Panc1 (cell line): ENCODE measurements at regions not wholly inside any gene's neighbourhood (a gene's known extent, or its start where the extent isn't known, plus 50 kb on each side); places are given as distances from the start of the nearest gene placed in this dataset.

Experiments
- ATAC-seq: fragments of 200-7000 bp; cut with Tn5 transposase; 2 replicates; pipeline ENCODE4 v1.9.1; 2020; ENCODE audit warnings: mild to moderate bottlenecking, moderate library complexity
- BruUV-seq: library from RNA; stranded (reverse); fragments of 400-500 nt; replicated peaks from 2 replicates; lab custom pipeline; 2021; lab: Mats Ljungman, UMichigan
- CTCF ChIA-PET: fragments of 300-600 bp; sonication (Branson Sonifier 250); formaldehyde crosslinking; loops from one replicate; lab custom pipeline; 2022; ENCODE audit warnings: antibody characterized with exemption; lab: Charles Lee
- POLR2A ChIA-PET: fragments of 300-600 bp; sonication (Branson Sonifier 250); formaldehyde crosslinking; loops from one replicate; lab custom pipeline; 2022; ENCODE audit warnings: antibody characterized with exemption; lab: Charles Lee
- DNase-seq: peaks from one replicate; pipeline ENCODE4 v3.0.0-alpha.2; 2010; ENCODE audit warnings: low read depth, low spot score
- H3K27ac ChIP-seq: 2 replicates; pipeline ENCODE4 v1.5.1; 2011; ENCODE audit warnings: mild to moderate bottlenecking, low read length, inconsistent platforms
- H3K27me3 ChIP-seq: fragments of 200-500 bp; sonication (Bioruptor generic); 2 replicates; pipeline ENCODE4 v1.6.0; 2014; ENCODE audit warnings: low read length, inconsistent platforms; ENCODE audit not compliant: control insufficient read depth, insufficient read depth
- H3K36me3 ChIP-seq: fragments of 200-500 bp; sonication (Bioruptor generic); 2 replicates; pipeline ENCODE4 v1.5.1; 2014; ENCODE audit warnings: inconsistent platforms, mild to moderate bottlenecking, low read length, moderate library complexity; ENCODE audit not compliant: control insufficient read depth, insufficient read depth
- H3K4me1 ChIP-seq: 2 replicates; pipeline ENCODE4 v1.5.1; 2011; ENCODE audit warnings: inconsistent platforms, mild to moderate bottlenecking, low read length, moderate library complexity; ENCODE audit not compliant: control insufficient read depth, insufficient read depth
- H3K4me3 ChIP-seq, 2 experiments: 2 replicates each; pipeline ENCODE4 v1.5.1; 2011 to 2012; ENCODE audit warnings: low read depth in 2 of 2, low read length in 2 of 2, mild to moderate bottlenecking in 2 of 2, inconsistent platforms in 1 of 2, moderate library complexity in 1 of 2
- H3K9me3 ChIP-seq: fragments of 200-500 bp; sonication (Bioruptor generic); 2 replicates; pipeline ENCODE4 v1.5.1; 2014; ENCODE audit warnings: low read depth, mild to moderate bottlenecking, inconsistent platforms, low read length, moderate library complexity; ENCODE audit not compliant: control insufficient read depth, insufficient read depth
- POLR2AphosphoS5 ChIP-seq: IDR thresholded peaks from 2 replicates; pipeline ENCODE4 v1.6.1; 2012; ENCODE audit warnings: mild to moderate bottlenecking, low read depth, low read length, moderate library complexity
- REST ChIP-seq, 2 experiments: IDR thresholded peaks; 2 replicates each; pipeline ENCODE4 v1.6.1; 2011 to 2012; ENCODE audit warnings: low read depth in 2 of 2, control low read depth in 1 of 2, low read length in 1 of 2, mild to moderate bottlenecking in 1 of 2, moderate library complexity in 1 of 2; ENCODE audit not compliant: insufficient read depth in 1 of 2
- SIN3A ChIP-seq: IDR thresholded peaks from 2 replicates; pipeline ENCODE4 v1.6.1; 2012; ENCODE audit warnings: low read depth, mild to moderate bottlenecking, low read length, moderate library complexity, borderline replicate concordance; ENCODE audit not compliant: insufficient read depth
- TCF7L2 ChIP-seq: IDR thresholded peaks from 2 replicates; pipeline ENCODE4 v1.6.1; 2011; ENCODE audit warnings: mild to moderate bottlenecking, low read depth, low read length, inconsistent platforms
- in situ Hi-C: cut with HindIII; loops from 2 replicates; pipeline ENCODE4 v1.10.0; 2016; ENCODE audit warnings: low sequenced_read_pairs, low pct_unique_long_range_greater_than_20kb
- intact Hi-C: fragments of 100-400 bp; cut with micrococcal nuclease; formaldehyde crosslinking; loops from one replicate; pipeline ENCODE4 v1.10.0; 2022; ENCODE audit not compliant: unreplicated experiment
- TF ChIP-seq, protein P1 (sequence below): fragments of 450-650 bp; IDR thresholded peaks from 2 replicates; pipeline ENCODE4 v1.5.1; 2017; ENCODE audit warnings: mild to moderate bottlenecking

DNA sequence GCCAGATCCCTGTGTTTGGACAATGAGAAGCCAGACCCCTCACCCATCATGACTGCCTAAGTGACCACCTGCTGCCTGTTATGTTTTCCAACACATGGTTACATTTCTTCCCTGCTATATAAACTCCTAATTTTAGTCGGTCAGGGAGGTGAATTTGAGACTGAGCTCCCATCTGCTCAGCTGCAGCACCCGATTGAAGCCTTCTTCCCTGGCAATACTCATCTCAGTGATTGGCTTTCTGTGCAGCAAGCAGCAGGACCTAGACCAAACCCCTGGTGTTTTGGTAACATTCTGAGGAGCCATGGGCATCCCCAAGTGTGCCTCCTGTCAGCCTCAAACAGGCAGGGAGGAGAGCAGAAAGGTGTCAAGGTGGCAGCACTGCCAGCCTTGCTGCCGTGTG lies 141.2 kb downstream of the CD8B2 start:
- no TSS peak for BruUV-seq
- intact Hi-C loops, result no loop called here
- H3K4me3 ChIP-seq, result no peak overlapping the region
- DNase-seq (no peak), ATAC-seq (no peak)
- no peaks in the 10 kb centered on the region; the same call in 1 of the 2 replicates for H3K27me3 ChIP-seq
- in situ Hi-C loops, result no loop called here
- H3K4me1 ChIP-seq, result no peaks in the 10 kb centered on the region
- H3K36me3 ChIP-seq, result no peaks in the 10 kb centered on the region
- ChIA-PET POLR2A (no interaction called here), CTCF (no interaction called here)
- H3K27ac ChIP-seq, result no peak overlapping the region
- TF ChIP-seq REST (IDR thresholded peaks at IDR 0.05; ENCODE audit: insufficient read depth in 1 of 2, low read depth in 2 of 2, low read length in 1 of 2) (no peak), TCF7L2 (no peak), POLR2AphosphoS5 (no peak), SIN3A (no peak)
- TF ChIP-seq, protein P1, sequence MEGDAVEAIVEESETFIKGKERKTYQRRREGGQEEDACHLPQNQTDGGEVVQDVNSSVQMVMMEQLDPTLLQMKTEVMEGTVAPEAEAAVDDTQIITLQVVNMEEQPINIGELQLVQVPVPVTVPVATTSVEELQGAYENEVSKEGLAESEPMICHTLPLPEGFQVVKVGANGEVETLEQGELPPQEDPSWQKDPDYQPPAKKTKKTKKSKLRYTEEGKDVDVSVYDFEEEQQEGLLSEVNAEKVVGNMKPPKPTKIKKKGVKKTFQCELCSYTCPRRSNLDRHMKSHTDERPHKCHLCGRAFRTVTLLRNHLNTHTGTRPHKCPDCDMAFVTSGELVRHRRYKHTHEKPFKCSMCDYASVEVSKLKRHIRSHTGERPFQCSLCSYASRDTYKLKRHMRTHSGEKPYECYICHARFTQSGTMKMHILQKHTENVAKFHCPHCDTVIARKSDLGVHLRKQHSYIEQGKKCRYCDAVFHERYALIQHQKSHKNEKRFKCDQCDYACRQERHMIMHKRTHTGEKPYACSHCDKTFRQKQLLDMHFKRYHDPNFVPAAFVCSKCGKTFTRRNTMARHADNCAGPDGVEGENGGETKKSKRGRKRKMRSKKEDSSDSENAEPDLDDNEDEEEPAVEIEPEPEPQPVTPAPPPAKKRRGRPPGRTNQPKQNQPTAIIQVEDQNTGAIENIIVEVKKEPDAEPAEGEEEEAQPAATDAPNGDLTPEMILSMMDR, result no peak
- H3K9me3 ChIP-seq, result no peaks in the 10 kb centered on the region

GRCh38 chr2:106629981-106630380 lies 142.8 kb downstream of the CD8B2 start:
- in situ Hi-C loops (no loop called here), intact Hi-C loops (loop anchor here (10.0 kb wide), 2 partner anchors 1305 to 1565 kb away; no protein-coding TSS in a partner anchor)
- TF ChIP-seq POLR2AphosphoS5 (no peak), REST (IDR thresholded peaks at IDR 0.05; ENCODE audit: insufficient read depth in 1 of 2, low read depth in 2 of 2, low read length in 1 of 2) (no peak), TCF7L2 (no peak), SIN3A (no peak)
- TF ChIP-seq, protein P1, result no peak
- ChIA-PET CTCF (no interaction called here), POLR2A (no interaction called here)
- ATAC-seq (no peak), DNase-seq (no peak)
- no peaks in the 10 kb centered on the region for H3K36me3 ChIP-seq
- no peaks in the 10 kb centered on the region for H3K9me3 ChIP-seq
- no peak overlapping the region for H3K27ac ChIP-seq
- H3K4me1 ChIP-seq, result no peaks in the 10 kb centered on the region
- H3K27me3 ChIP-seq, result no peaks in the 10 kb centered on the region; the same call in 1 of the 2 replicates
- BruUV-seq, result no TSS peak
- H3K4me3 ChIP-seq, result no peak overlapping the region
